Esophagus muscularis mucosa (tissue), 3 donors: ENCODE measurements at regions not wholly inside any gene's neighbourhood (a gene's known extent, or its start where the extent isn't known, plus 50 kb on each side); places are given as distances from the start of the nearest gene placed in this dataset.

Experiments used
- CTCF ChIP-seq, 3 experiments: fragments of 200-600 bp in 2 of 3; fragments of 450-650 bp in 1 of 3; sonication (generic) in 2 of 3; IDR thresholded peaks; one replicate each; pipeline ENCODE4 v1.5.1; 2017 to 2019; ENCODE audit warnings: antibody characterized with exemption in 3 of 3, mild to moderate bottlenecking in 2 of 3, moderate library complexity in 1 of 3
- POLR2A ChIP-seq: fragments of 450-650 bp; IDR thresholded peaks from one replicate; pipeline ENCODE4 v1.6.1; 2017; ENCODE audit warnings: antibody characterized with exemption, moderate library complexity, mild to moderate bottlenecking, low read depth
- POLR2AphosphoS5 ChIP-seq, 2 donors: sonication (generic); formaldehyde crosslinking; IDR thresholded peaks; one replicate each; pipeline ENCODE4 v1.6.1; 2017; ENCODE audit warnings: antibody characterized with exemption in 2 of 2

GRCh38 chr2:156057647-156058046 lies 274.9 kb downstream of the NR4A2 start:
- TF ChIP-seq POLR2A (no peak), CTCF (IDR thresholded peaks at IDR 0.05) (no peak), POLR2AphosphoS5 (IDR thresholded peaks at IDR 0.05) (no peak)
